ENCODE measurements at regions not wholly inside any gene's neighbourhood (a gene's known extent, or its start where the extent isn't known, plus 50 kb on each side); places are given as distances from the start of the nearest gene placed in this dataset.
"Not testable (repeated sequence)": the region's sequence is repeated elsewhere in the genome, so short reads cannot be mapped to it uniquely, and the experiment has no call there.

DNA sequence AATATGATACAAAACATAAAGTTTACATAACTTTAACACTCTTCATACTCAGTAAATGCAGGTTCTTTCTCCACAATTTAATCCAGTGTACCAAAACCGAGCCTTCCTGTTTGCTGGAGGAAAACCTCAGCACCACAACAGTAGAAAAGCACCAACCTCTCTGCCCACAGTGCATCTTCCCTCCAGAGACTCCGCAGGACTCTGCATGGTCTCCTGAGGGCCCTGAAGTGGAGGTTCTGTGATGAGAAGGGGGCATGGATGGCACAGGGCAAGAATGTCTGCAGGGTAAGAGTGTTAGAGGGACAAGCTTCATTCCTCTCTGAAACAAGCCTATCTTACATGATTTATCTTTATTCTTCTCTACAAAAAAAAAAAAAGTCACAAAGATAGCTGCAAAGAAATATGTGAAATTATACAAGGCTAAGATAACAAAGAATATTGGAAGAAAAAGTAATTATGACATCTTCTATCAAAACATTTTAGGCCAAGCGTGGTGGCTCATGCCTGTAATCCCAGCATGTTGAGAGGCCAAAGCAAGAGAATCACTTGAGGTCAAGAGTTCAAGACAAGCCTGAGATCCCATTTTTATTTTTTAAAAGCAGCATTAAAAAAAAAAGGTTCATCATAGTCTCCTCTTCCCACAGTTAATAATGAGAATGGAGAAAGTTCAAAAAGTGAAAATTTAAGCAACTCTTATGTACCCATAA is 102.0 kb downstream of the VPREB1 start:
- DNase-seq (ENCODE audit: low spot score): no peak

DNA sequence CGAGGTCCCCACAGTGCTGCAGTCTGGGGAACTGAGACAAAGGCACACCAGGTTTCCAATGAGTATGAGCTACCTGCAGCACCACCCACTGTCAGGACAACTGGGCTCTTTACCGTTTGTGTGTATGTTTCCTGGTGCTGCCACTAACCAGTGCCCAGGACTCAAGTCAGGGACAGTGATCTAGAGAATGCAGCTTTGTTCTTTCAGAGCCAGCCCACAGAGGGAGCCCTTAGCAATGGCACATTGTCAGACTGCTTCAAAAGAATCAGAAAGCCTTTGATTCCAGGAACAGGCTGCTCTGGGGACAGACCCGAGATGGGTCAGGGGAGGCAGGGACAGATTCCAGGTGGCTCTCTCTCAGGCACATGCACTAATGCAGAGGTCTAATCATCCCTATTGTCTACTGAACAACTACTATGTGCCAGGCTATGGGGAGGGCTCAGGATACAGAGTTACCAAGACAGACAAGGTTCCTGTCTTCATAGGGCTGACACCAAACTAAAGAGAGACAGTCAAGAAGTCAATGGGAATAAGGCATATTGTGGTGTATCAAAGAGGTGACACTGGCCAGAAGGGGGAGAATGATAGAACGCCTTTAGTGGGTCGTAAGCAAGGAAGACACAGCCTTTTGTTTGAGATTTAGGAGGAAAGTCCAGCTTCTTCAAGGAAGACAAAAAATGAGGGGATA is 103.7 kb downstream of the VPREB1 start:
- DNase-seq (ENCODE audit: low spot score): no peak

DNA sequence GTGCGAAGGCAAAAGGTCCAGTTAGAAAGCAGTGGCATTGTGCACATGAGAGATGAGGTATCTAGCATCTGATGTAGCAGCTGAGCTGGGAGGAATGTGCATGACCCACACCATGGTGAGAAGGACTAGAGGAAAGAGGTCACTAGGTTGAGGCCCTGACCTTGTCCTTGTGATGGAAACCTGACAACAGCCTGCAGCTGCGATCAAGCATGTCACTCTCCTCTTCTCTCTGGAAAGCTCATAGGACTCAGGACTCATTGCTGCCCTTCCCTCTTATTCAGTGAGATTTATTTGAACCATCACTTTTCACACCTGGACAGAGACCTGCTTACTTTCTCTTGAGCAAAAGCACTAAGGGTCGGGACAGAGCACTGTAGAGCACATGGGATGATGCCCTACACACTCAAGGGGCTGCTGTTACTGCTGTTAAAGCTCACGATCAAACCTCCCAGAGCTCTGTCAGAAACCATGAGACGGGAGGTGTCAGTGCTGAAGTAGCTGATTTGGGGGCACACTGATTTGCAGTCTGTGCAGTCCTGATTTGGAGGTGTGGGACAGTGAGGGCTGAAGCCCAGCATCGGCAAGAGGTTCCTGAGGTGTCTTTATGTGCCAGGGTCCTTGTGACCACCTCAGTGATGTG is 104.3 kb downstream of the VPREB1 start:
- DNase-seq (ENCODE audit: low spot score): no peak

DNA sequence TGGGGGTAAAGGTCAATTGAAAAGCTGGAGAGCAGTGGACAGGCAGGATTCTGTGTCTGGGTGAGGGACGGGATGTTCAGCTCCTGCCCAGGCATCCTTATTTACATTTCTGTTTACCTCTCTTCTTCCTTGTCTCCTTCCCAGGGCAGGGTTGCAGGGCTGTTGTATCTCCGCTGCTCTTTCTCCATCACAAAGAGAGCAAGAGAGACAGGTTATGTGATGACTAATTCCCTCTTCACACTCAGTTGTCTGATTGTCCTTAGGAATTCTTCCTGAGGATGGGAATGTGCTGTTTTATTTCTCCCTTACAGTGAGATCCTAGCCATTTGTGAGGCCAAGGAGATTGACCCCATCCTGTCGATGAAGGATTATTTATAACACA is 104.9 kb downstream of the VPREB1 start:
- DNase-seq (ENCODE audit: low spot score): no peak

DNA sequence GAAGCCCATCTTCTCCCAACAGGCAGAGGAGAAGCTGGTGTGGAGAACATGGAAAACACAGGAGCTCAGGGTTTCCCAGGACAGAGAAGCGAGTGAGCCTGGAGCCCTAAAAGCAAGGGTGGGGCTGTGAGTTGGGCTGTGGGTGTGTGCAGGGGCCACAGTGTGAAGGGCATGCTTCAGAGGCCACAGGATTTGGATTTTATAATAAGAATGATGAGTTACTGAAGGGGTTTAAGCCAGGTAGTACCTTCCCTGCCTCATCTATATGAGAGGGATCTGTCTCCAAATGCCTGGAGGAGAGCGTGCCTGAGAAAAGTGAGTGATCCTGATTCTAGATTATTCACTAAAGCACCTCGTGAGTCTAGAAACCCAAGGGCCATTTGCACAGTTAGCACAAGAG is 106.8 kb downstream of the VPREB1 start:
- DNase-seq (ENCODE audit: low spot score): no peak

DNA sequence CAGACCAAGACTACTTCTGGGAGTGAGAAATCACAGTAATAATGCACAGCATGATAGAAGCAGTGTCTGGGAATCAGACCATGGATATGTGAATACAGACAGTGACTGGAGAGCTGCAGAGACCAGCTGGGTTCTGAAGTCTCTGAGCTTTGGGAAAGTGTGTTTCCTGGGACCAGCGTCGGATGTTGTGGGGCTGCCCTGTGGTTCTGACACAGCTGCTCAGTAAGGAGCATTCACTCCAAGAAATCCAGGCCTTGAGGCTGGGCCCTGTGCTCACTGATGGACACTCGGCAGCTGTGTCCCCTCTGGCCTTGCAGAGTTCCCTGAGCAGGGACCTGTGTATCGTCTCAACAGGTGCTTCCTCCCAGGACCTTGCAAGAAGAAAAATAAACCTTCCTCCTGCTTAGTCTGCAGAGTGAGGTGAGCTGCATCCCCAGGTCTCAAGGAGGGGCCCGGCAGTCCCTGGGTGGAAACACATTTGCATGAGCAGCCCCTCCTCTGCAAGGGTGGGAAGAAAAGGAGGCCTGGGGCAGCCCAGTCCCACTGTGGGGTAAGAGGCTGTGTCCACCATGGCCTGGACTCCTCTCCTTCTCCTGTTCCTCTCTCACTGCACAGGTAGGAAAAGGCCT is 107.9 kb downstream of the VPREB1 start:
- no peak for DNase-seq (ENCODE audit: low spot score)

DNA sequence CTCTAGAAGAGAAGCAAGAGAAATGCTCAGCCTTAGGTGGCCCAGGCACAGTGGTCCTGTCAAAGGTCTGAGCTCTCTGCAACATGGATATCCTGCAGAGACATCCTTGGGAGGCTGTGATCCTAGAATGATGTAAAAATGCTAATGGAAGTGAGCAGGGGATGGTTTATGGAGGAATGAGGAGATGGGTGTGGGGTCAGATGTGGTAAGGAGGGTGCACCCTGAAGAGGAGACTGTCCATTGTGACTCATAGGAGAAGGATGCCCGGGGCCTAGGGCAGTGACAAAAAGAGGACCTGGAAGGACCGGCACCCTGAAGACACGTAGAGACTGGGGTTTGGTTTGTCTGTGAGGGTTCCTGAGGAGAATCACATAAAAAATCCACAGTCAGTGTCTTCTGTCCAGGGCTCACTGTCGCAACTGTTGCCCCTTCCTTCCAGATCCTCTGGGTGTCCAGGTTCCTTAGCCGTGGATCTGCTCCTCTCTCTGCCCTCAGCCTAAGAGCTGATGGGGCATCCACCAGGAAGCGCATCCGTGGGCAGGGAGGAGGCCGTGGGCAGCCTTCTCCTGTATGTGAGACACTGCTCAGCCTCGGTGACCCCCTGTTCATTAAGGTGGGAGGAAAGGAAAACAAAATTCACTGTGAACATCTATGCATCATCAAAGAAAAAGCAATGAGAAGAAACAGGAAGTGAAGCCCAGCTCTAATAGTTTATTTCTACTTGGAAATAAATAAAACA is 110.7 kb downstream of the VPREB1 start:
- no peak for DNase-seq (ENCODE audit: low spot score)

DNA sequence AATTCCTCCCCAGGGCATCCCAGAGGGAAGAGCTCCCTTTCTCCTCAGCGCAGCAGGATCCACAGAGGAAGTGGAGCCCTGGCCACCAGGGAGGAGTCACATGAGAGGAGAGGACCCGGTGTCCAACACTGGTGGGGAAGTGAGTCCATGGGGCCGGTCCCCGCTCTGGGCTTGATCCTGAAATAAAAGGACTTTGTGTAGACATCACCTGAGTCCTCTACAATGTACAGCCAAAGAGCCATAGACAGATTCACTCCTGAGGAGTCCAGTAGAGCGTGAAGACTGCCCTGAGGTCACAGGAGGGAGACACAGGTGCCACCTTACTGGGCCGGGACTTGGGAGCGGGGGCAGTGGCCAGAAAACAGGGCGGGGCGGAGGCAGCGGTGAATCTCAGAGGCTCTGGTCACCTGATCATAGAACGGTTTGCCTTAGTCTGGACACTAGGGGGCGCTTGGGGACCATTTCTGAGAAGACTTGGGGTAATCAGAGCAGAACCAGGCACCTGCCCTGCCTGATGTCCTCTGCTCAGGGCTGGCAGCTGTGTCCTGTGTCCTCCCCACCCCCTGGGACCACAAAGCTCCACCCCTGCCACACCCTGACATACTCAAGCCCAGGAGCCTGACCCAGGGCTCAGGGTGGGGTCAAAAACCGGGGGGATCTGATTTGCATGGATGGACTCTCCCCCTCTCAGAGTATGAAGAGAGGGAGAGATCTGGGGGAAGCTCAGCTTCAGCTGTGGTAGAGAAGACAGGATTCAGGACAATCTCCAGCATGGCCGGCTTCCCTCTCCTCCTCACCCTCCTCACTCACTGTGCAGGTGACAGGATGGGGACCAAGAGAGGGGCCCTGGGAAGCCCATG is 112.7 kb downstream of the VPREB1 start:
- peak; percentile 72 for DNase-seq (ENCODE audit: low spot score)

DNA sequence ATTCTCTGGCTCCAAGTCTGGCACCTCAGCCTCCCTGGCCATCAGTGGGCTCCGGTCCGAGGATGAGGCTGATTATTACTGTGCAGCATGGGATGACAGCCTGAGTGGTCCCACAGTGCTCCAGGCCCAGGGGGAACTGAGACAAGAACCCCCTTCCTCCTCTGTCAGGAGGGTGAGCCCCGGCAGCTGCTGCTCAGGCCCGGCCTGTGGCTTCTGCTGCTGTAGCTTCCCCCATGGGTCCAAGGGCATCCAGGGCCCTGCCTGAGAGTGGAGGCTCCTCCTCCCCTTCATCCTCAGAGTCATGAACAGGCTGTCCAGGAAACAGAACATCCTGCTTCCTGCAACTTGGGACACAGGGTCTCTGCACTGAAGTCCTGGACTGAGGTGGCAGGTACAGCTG is 113.6 kb downstream of the VPREB1 start:
- DNase-seq (ENCODE audit: low spot score): no peak

DNA sequence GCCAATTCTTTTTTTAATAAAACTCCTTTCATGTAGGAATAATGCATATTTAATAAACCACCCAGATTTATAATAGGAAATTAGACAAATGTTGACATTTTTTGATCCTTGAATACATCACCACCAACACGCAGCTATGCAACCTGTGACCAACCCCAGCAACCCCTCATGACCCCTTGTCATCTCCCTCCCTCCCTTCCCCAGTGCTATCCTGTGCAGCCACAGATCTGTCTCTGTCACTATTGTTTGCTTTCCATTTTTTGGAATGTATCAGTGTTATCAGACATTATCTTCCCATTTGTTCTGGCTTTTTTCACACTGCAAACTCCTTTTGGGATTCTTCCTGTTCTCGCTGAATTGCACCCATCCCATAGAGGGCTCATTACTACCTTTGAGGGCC is 114.1 kb downstream of the VPREB1 start:
- no peak for DNase-seq (ENCODE audit: low spot score)

DNA sequence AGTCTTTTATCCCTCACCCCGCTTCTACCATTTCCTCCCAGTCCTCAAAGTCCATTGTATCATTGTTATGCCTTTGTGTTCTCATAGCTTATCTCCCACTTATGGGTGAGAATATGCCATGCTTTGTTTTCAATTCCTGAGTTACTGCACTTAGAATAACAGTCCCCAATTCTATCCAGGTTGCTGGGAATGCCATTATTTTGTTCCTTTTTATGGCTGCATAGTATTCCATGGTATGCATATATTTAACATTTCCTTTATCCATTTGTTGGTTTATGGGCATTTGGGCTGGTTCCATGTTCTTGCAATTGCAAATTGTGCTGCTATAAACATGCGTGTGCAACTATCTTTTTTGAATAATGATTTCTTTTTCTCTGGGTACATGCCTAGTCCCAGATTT is 114.9 kb downstream of the VPREB1 start:
- DNase-seq (ENCODE audit: low spot score): no peak

DNA sequence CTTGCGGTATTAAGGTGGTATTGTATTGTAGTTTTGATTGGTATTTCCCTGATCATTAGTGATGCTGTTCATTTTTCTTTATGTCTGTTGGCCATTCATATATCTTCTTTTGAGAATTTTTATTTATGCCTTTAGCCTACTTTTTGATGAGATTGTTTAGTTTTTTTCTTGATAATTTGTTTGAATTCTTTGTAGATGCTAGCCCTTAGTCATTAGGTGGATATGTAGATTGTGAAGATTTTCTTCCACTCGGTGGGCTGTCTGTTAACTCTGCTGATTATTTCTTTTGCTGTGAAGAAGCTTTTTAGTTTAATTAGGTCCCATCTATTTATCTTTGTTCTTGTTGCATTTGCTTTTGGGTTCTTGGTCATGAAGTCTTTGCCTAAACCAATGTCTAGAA is 115.4 kb downstream of the VPREB1 start:
- no peak for DNase-seq (ENCODE audit: low spot score)

DNA sequence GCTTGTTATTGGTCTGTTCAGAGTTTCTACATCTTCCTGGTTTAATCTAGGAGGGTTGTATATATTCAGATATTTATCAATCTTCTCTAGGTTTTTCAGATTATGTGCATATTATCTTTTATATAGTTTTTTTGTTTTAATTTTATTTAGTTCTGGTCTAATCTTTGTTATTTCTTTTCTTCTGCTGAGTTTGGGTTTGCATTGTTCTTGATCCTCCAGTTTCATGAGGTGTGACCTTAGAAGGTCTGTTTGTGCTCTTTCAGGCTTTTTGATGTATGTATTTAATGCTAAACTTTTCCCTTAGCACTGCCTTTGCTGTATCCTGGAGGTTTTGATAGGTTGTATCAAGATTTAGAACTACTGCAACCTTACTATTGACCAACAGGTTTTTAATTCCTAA is 117.7 kb downstream of the VPREB1 start:
- DNase-seq (ENCODE audit: low spot score): no peak

DNA sequence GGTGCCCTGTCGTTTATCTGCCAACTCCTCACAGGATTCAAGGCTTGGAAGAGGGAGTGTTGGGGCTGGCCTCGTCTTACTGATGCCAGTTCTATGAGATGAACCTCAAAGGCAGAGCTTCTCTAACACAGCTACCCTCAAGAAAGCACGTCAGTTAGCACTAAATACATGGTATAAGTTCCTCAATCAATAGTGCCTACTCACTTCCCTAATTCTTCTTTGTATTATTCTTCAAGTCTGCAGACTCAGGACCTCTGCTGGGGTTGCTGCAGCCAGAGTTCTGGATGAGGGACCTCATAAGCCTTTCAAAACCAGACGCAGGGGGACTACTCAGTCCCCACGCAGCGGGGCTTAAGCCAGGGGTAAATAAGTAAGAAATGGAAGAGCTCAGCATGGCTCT is 118.3 kb downstream of the VPREB1 start:
- DNase-seq (ENCODE audit: low spot score): no peak

DNA sequence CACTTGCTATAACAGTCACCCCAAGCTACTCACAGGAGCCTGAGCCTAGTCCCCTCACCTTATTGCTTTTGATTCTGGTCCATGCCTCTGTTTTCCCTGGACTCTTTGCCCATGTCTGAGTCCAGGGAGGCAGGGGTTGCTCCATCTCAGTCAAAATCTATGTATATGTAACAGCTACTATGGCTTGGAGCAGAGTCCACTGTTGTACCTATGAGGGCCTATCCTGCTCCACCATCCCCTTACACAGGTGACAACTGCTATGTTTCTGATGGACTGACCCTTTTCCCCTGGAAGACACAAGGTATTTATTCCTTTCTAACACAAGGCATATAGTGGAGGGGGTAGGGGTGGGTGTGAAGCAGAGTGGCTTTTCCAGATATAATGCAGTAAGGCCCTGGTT is 119.6 kb downstream of the VPREB1 start:
- DNase-seq (ENCODE audit: low spot score): no peak

DNA sequence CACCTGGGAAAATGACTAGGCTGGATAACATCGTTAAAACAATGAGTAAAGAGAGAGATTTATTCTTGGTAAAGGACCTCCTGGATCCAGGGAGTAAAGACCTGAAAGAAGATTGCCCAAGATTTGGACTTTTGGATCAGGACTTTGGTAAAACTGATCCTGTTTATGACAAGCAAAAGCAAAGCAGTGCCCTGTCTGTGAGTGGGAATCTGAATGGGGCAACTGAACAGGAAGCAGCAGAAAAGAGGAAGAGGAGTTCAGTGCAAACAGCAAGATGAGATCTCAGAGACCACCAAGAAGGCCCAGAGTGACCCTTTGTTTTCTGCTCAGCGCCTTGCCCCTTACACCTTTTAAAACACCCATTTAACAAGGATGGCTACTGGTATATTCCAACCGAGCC is 122.0 kb downstream of the VPREB1 start:
- no peak for DNase-seq (ENCODE audit: low spot score)

DNA sequence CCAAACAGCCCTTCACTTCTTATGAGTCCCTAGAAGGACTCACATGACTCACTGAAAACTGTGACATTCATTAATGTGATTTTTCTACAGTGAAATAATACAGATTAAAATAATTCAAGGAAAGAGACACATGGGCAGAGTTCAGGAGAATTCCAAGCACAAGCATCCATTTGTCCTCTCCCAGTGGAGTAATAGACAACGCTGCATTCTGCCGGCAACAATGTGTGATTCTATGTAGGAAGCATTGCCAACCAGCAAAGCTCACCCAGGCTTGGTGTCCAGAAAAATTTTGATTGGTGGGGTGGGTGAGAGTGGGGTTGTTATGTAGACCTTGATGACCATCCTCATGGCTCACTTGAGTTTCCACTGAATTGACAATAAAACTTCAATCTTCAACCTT is 123.9 kb downstream of the VPREB1 start:
- no peak for DNase-seq (ENCODE audit: low spot score)

DNA sequence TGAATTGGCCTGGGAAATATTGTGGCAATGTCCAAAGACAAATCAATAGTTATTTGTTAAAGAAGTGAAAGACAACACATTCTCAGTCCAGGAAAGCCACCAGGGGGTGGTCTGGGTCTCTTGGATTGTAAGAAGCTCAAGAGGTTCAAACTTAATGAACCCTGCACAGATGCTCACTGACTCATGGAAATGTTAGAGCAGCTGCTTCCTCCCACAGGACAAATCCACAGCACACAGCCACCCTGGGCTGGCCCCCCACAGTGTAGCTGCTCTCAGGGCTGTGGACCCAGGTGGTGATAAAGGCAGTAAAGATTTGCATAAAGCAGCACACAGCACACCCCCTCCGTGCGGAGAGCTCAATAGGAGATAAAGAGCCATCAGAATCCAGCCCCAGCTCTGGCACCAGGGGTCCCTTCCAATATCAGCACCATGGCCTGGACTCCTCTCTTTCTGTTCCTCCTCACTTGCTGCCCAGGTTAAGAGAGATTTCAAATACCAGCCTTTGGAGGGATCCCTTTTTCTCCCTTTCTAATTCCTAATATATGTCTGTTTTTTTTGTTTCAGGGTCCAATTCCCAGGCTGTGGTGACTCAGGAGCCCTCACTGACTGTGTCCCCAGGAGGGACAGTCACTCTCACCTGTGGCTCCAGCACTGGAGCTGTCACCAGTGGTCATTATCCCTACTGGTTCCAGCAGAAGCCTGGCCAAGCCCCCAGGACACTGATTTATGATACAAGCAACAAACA is 124.8 kb downstream of the VPREB1 start:
- not testable (repeated sequence) for DNase-seq (ENCODE audit: low spot score)

DNA sequence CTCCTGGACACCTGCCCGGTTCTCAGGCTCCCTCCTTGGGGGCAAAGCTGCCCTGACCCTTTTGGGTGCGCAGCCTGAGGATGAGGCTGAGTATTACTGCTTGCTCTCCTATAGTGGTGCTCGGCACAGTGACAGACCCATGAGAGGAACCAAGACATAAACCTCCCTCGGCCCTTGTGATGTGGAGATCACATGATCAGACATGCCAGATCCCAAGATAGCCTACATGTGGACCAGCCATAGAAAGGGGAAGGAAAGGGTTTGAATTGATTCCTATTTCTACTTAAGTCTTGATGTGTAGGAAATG is 125.3 kb downstream of the VPREB1 start:
- no peak for DNase-seq (ENCODE audit: low spot score)

DNA sequence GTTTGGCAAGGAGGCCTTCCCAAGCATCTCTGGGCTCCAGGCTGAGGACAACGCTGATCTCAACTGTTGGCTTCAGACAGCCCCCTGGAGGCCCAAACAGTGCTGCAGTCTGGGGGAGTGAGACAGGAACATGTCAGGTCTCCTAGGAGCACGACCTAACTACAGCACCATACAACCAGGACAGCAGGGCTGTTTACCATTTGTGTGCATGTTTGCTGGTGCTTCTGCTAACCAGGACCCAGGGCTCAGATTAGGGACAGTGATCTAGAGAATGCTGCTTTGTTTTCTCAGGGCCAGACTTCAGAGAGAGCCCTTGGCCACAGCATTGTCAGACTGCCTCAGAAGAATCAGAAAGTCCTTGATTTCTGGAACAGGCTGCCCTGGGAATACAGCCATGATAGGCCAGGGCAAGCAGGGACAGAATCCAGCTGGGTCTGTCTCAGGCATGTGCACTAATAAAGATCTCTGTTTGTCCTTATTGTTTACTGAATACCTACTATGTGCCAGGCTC is 126.5 kb downstream of the VPREB1 start:
- no peak for DNase-seq (ENCODE audit: low spot score)
